SU-DHL-6 (cell line): ENCODE measurements at regions not wholly inside any gene's neighbourhood (a gene's known extent, or its start where the extent isn't known, plus 50 kb on each side); places are given as distances from the start of the nearest gene placed in this dataset.

Experiments
- CTCF ChIP-seq: fragments of 200-600 bp; sonication (generic); IDR thresholded peaks from one replicate; pipeline ENCODE4 v1.5.1; 2017; ENCODE audit warnings: antibody characterized with exemption, mild to moderate bottlenecking, low read length, moderate library complexity; ENCODE audit not compliant: insufficient read depth, poor library complexity, severe bottlenecking
- EZH2phosphoT487 ChIP-seq: fragments of 200-600 bp; sonication (generic), shearing (Covaris generic); conservative IDR thresholded peaks from 2 replicates; pipeline ENCODE4 v1.6.1; 2018; ENCODE audit warnings: mild to moderate bottlenecking, antibody characterized with exemption, low read length, moderate library complexity, mixed read lengths

GRCh38 chr6:119533603-119534279, 184.2 kb upstream of the MAN1A1 start:
- no peak for TF ChIP-seq CTCF
- no peak for TF ChIP-seq EZH2phosphoT487
